ENCODE measurements at regions not wholly inside any gene's neighbourhood (a gene's known extent, or its start where the extent isn't known, plus 50 kb on each side); places are given as distances from the start of the nearest gene placed in this dataset. TPM values are rescaled to one million over a fixed set of nuclear protein-coding genes. Genes with fewer than 3 reads are reported as not detected.

- no peak for DNase-seq
Observed at GRCh38 chr12:23474438-23474976, 475.0 kb downstream of the SOX5 start.

Small RNAs in the stretch of these regions (small RNA-seq; reads per million reads assigned to genes)
- gene AC087258.2 (ENCODE audit: low replicate concordance), result not detected

All from skin of body (tissue), 2 donors.